Urinary bladder (tissue), 3 donors: ENCODE measurements at regions not wholly inside any gene's neighbourhood (a gene's known extent, or its start where the extent isn't known, plus 50 kb on each side); places are given as distances from the start of the nearest gene placed in this dataset.
A peak's percentile ranks its signal among the peaks of the same experiment; 100 is the strongest.

Source experiments
- DNase-seq: peaks from one replicate; pipeline ENCODE4 v3.0.0-alpha.2; 2015; ENCODE audit errors: extremely low spot score
- H3K27ac ChIP-seq: one replicate; pipeline ENCODE4 v1.5.1; 2013; ENCODE audit warnings: low read depth, mild to moderate bottlenecking, moderate library complexity
- H3K36me3 ChIP-seq: one replicate; pipeline ENCODE4 v1.6.1; 2013; ENCODE audit warnings: mild to moderate bottlenecking, moderate library complexity; ENCODE audit not compliant: insufficient read depth
- H3K4me1 ChIP-seq: one replicate; pipeline ENCODE4 v1.6.1; 2013; ENCODE audit warnings: mild to moderate bottlenecking, moderate library complexity; ENCODE audit not compliant: insufficient read depth
- H3K4me3 ChIP-seq: one replicate; pipeline ENCODE4 v1.5.1; 2013; ENCODE audit warnings: low read depth, low read length
- WGBS: extraction: QIAGEN DNeasy Blood & Tissue Kit; methylation state at CpG from one replicate; pipeline ENCODE4 v1.1.7; 2013; 5-methylcytosine and 5-hydroxymethylcytosine counted together
- donor health status: healthy with polysubstance abuse.
- donor health status: healthy.

- H3K36me3 ChIP-seq: no peaks in the 10 kb centered on the region
- H3K27ac ChIP-seq: no peak overlapping the region
- peaks cover 1% of the 10 kb centered on the region for H3K4me1 ChIP-seq
- H3K4me3 ChIP-seq: no peak overlapping the region
- DNase-seq: peak; percentile 32
- WGBS: 55% methylated on average over 7 of the region's 7 CpGs
These were observed 151.7 kb downstream of the DLEU7 start for GRCh38 chr13:50691681-50692263.

DNA sequence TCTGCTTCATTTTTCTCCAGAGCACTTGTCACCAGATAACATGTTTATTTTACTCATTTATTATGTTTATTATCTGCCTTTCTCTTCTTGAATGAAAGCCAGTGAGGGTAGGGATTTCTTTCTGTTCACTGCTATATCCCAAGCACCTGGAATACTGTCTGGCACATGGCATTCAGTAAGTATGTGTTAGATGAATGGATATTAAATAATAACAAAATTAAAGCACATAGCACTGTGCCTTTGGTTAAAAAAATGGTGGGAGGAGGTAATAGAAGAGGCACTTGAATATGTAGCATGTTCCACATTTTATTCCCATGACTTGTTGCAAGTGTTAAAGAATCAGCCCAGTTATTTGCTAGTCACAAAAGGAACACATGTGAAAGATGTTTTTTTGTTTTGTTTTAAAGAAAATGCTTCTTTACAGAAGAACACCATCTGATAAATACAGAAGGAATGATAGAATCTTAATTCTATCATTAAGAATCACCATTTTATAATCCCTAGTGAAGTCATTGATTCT is 151.0 kb downstream of the DLEU7 start:
- Histone ChIP-seq H3K4me1 (peaks cover 1% of the 10 kb centered on the region), H3K27ac (no peak overlapping the region), H3K4me3 (no peak overlapping the region), H3K36me3 (no peaks in the 10 kb centered on the region)
- no peak for DNase-seq

DNA sequence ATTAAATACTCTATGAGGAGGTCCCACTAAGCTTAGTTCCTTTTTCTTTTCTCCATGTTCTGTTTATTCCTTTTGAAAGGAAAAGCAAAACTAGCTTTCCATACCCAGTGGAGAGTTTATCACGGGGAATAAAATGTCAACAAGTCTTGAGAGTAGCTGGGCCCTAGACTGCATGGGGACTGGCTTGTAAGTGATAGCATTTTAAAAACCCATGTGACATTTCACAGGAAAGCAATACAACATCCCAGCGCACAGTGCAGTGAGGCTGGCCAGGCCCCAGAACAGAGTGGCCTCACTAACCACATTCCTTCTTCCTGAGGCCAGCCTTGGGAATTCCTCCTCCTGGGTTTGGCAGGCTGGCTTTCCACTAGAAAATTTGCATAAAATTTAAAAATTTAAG is 149.8 kb downstream of the DLEU7 start:
- no peaks in the 10 kb centered on the region for H3K36me3 ChIP-seq
- H3K4me1 ChIP-seq: peaks cover 1% of the 10 kb centered on the region
- H3K27ac ChIP-seq: no peak overlapping the region
- no peak for DNase-seq
- 24% methylated on average over 2 of the region's 2 CpGs for WGBS
- H3K4me3 ChIP-seq: no peak overlapping the region

GRCh38 chr13:50697746-50698539 is 145.5 kb downstream of the DLEU7 start:
- DNase-seq: no peak
- 46% methylated on average over 4 of the region's 4 CpGs for WGBS
- H3K27ac ChIP-seq: no peak overlapping the region
- no peak overlapping the region for H3K4me3 ChIP-seq
- H3K4me1 ChIP-seq: peaks cover 1% of the 10 kb centered on the region
- H3K36me3 ChIP-seq: no peaks in the 10 kb centered on the region

DNA sequence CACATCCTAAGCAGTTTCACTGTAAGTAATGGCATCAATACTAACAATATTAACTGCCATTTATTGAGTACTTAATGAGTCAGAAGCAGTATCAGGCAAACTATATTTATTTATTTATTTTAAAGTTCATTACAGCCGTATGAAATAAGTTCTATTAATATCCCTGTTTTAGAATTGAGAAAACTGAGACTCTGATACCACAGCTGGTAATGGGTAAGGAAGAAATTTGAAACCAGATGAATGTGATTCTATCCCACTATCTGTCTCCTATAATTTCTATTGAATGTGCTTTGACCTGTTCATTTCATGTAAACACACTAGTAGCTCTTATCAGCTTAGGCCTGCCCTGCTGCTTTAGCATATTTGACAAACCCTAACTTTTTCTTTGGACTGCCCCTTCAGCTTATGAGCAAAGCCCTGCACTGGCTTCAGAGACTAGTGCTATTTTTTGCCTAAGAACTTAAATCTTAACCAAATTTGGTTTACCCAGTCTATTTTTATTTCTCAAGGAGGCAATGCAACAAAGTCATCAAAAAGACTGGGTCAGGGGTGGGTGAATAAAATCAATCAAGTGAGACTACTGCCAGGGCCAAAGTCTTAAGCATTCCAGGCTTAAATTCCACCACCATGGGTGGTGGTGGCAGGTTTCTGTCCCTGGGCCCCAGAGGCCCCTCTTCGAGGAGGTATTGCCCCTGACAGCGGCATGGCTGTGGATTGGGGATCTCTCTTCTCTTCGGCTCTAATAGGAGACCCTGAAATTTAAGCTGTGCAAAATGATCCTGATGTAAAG is 143.4 kb downstream of the DLEU7 start:
- H3K4me1 ChIP-seq: no peaks in the 10 kb centered on the region
- H3K4me3 ChIP-seq: no peak overlapping the region
- H3K27ac ChIP-seq: no peak overlapping the region
- no peaks in the 10 kb centered on the region for H3K36me3 ChIP-seq
- WGBS: 60% methylated on average over 4 of the region's 4 CpGs
- no peak for DNase-seq

DNA sequence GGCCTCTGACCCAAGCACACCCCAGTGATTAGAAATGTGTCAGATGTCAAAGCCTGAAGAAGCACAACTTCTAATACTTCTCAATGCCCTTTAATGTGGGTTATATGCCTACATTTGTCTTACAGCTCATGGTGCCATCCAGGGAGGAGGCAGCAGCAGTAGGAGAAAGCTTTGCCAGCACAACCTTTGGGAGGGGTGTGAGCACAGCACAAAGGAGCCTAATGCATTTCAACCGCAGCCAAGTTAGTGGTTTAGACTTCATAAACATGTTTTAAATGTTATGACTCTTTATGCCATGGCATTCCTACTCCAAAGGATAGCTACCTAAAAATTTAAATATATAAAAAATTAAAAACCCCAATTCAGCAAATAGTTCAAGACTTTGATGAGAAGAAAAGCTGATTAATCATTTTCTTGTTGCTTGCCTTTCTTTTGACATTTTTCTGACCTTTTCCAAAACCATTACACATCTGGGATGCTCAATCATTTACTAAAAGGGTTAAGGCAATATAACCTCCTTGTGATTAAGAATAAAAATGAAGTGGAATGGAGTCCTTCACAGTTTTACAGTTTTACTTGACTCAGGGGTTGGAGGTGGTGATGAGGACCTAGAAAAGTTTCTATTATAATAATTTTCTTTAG is 142.7 kb downstream of the DLEU7 start:
- Histone ChIP-seq H3K36me3 (no peaks in the 10 kb centered on the region), H3K4me3 (no peak overlapping the region), H3K4me1 (no peaks in the 10 kb centered on the region), H3K27ac (no peak overlapping the region)
- no peak for DNase-seq
- WGBS: 92% methylated on average over 1 of the region's 1 CpG

DNA sequence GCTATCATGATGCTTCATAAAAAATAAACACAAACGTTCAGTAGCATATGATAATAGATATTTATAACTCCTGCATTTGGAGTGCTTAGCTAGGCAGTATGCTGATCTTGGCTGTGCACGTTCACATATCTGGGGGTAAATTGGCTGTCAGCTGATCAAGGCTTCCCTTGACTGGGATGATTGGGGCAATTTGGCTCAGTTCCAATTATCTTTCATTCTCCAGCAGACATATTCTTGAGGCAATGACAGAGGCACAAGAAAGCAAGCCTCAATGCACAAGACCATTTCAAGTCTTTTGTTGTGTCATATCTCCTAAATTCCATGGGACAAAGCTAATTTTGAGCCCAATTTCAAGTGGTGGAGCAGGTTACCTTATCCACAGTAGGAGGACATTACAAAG is 142.0 kb downstream of the DLEU7 start:
- 59% methylated on average over 2 of the region's 2 CpGs for WGBS
- H3K4me3 ChIP-seq: no peak overlapping the region
- H3K4me1 ChIP-seq: no peaks in the 10 kb centered on the region
- H3K36me3 ChIP-seq: no peaks in the 10 kb centered on the region
- H3K27ac ChIP-seq: no peak overlapping the region
- DNase-seq: no peak

DNA sequence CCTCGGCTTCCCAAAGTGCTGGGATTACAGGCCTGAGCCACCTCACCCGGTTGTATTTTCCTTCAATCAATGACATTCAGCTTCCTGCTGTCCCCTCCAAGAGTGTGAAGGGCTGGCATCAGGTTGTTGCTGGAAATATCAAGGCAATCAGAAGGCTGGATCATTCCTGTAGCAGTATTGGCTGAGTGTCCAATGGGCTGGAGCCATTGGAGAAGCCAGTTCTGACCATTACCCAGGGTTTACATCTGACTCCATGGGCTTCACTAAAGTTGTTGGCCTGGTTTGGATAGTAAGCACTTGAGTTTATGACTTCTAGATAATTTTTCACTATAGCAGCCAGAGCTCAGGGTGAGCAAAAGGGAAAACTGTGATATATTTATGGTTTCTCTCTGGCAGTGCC is 137.0 kb downstream of the DLEU7 start:
- H3K4me3 ChIP-seq: no peak overlapping the region
- 89% methylated on average over 2 of the region's 2 CpGs for WGBS
- H3K4me1 ChIP-seq: no peaks in the 10 kb centered on the region
- no peak overlapping the region for H3K27ac ChIP-seq
- DNase-seq: no peak
- H3K36me3 ChIP-seq: no peaks in the 10 kb centered on the region

DNA sequence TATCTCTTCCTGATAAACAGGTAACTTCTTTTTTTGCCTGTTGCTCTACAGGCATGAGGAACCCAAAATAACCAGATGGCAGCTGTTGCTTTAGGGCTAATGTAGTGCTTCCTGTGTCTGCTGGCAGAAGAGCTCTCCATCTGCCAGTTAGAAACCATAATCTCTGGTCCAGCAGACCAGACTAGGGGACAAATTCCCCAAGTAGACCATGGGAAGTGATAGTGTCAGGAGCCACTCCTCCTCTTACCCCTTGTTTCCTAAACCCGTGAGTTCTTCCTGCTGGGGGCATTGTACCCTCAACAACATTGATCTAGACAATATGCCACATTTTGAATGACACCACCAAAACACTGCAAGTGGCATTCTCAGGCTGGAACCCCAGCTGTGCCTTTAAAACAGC is 135.9 kb downstream of the DLEU7 start:
- WGBS: 88% methylated on average over 1 of the region's 1 CpG
- Histone ChIP-seq H3K4me1 (no peaks in the 10 kb centered on the region), H3K36me3 (no peaks in the 10 kb centered on the region), H3K4me3 (no peak overlapping the region), H3K27ac (no peak overlapping the region)
- no peak for DNase-seq

- no peaks in the 10 kb centered on the region for H3K4me1 ChIP-seq
- 71% methylated on average over 3 of the region's 3 CpGs for WGBS
- no peak for DNase-seq
These were observed 135.0 kb downstream of the DLEU7 start for GRCh38 chr13:50708461-50708860.

GRCh38 chr13:50709058-50709457 is 134.4 kb downstream of the DLEU7 start:
- H3K27ac ChIP-seq: no peak overlapping the region
- WGBS: 78% methylated on average over 2 of the region's 2 CpGs
- H3K4me3 ChIP-seq: no peak overlapping the region
- H3K4me1 ChIP-seq: no peaks in the 10 kb centered on the region
- DNase-seq: no peak
- no peaks in the 10 kb centered on the region for H3K36me3 ChIP-seq

More at GRCh38 chr13:50708461-50708860, 135.0 kb downstream of the DLEU7 start:
- no peaks in the 10 kb centered on the region for H3K36me3 ChIP-seq
- H3K27ac ChIP-seq: no peak overlapping the region
- no peak overlapping the region for H3K4me3 ChIP-seq

DNA sequence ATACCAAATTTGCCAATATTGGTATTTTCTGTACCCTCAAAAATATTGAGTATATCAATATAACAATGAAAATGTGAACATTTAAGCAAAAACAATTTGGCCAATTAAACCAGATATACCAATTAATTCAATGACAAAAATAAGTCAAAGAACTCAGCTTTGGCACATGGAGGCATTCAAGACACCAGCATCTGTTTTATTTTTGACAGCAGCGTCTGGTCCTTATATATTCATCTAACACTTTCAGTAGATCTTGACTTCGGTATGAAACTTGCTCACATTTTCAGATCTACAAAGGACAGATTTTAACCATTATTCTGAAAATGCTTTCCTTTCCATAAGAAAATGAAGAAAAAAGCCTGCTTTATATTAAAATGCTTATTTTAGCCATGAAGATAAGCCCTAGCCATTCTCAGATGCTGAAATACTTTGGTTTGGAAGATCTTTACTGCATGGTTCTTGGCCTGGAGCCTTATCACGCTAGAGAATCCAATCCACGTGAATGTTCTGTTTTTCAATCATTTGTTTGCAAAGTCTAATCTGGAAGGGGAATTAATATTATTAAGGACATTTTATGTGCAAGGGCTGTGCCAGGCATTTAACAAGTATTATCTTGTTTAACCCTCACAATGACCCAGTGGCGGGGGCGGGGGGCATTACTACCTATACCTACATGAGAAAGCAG is 132.2 kb downstream of the DLEU7 start:
- Histone ChIP-seq H3K4me3 (no peak overlapping the region), H3K36me3 (no peaks in the 10 kb centered on the region), H3K4me1 (no peaks in the 10 kb centered on the region), H3K27ac (peak overlapping the region; percentile 41)
- no peak for DNase-seq
- 52% methylated on average over 6 of the region's 6 CpGs for WGBS

GRCh38 chr13:50711996-50712395 is 131.5 kb downstream of the DLEU7 start:
- H3K27ac ChIP-seq: no peak overlapping the region
- WGBS: 61% methylated on average over 3 of the region's 3 CpGs
- H3K4me1 ChIP-seq: no peaks in the 10 kb centered on the region
- H3K4me3 ChIP-seq: no peak overlapping the region
- no peak for DNase-seq
- no peaks in the 10 kb centered on the region for H3K36me3 ChIP-seq
